Neural progenitor cell (in vitro differentiated cells): ENCODE measurements at regions not wholly inside any gene's neighbourhood (a gene's known extent, or its start where the extent isn't known, plus 50 kb on each side); places are given as distances from the start of the nearest gene placed in this dataset.

Source experiments
- DNase-seq: peaks from one replicate; pipeline ENCODE4 v3.0.0-alpha.2; 2016; ENCODE audit warnings: low spot score
- H2AFZ ChIP-seq: fragments of 200-600 bp; sonication (generic); replicated peaks from 2 replicates; pipeline ENCODE4 v1.6.1; 2016; ENCODE audit warnings: antibody characterized with exemption
- H3F3A ChIP-seq: fragments of 200-600 bp; sonication (generic); 2 replicates; pipeline ENCODE4 v1.6.1; 2016; ENCODE audit warnings: antibody characterized with exemption, low read depth
- H3K27ac ChIP-seq: fragments of 200-600 bp; sonication (generic); 2 replicates; pipeline ENCODE4 v1.5.1; 2016; ENCODE audit warnings: mild to moderate bottlenecking
- H3K27me3 ChIP-seq: fragments of 200-600 bp; sonication (generic); 2 replicates; pipeline ENCODE4 v1.6.1; 2016; ENCODE audit warnings: mild to moderate bottlenecking, moderate library complexity
- H3K36me3 ChIP-seq: fragments of 200-600 bp; sonication (generic); 2 replicates; pipeline ENCODE4 v1.5.1; 2016
- H3K4me1 ChIP-seq: fragments of 200-600 bp; sonication (generic); 2 replicates; pipeline ENCODE4 v1.6.1; 2016; ENCODE audit warnings: mixed run types
- H3K4me2 ChIP-seq: fragments of 200-600 bp; sonication (generic); 2 replicates; pipeline ENCODE4 v1.6.1; 2016
- H3K4me3 ChIP-seq: fragments of 200-600 bp; sonication (generic); 2 replicates; pipeline ENCODE4 v1.5.1; 2016
- H3K79me2 ChIP-seq: fragments of 200-600 bp; sonication (generic); 2 replicates; pipeline ENCODE4 v1.6.1; 2016; ENCODE audit warnings: low read depth
- H3K9ac ChIP-seq: fragments of 200-600 bp; sonication (generic); 2 replicates; pipeline ENCODE4 v1.6.1; 2016
- H3K9me3 ChIP-seq: fragments of 200-600 bp; sonication (generic); 2 replicates; pipeline ENCODE4 v1.5.1; 2016; ENCODE audit warnings: low read depth
- H4K20me1 ChIP-seq: fragments of 200-600 bp; sonication (generic); 2 replicates; pipeline ENCODE4 v1.6.1; 2016; ENCODE audit warnings: low read depth
- H3K27ac Mint-ChIP-seq: 3 replicates; pipeline ENCODE4 v1.8.0; 2021; ENCODE audit warnings: mixed read lengths
- H3K27me3 Mint-ChIP-seq: 2 replicates; pipeline ENCODE4 v1.8.0; 2022; ENCODE audit warnings: low read depth, mild to moderate bottlenecking, inconsistent platforms, moderate library complexity, mixed read lengths; ENCODE audit not compliant: insufficient read depth
- H3K36me3 Mint-ChIP-seq: 3 replicates; pipeline ENCODE4 v1.8.0; 2021; ENCODE audit warnings: mixed read lengths
- H3K4me1 Mint-ChIP-seq: 3 replicates; pipeline ENCODE4 v1.8.0; 2021; ENCODE audit warnings: mixed read lengths
- H3K4me3 Mint-ChIP-seq: 3 replicates; pipeline ENCODE4 v1.8.0; 2021; ENCODE audit warnings: mild to moderate bottlenecking, moderate library complexity, mixed read lengths
- H3K9me3 Mint-ChIP-seq: 3 replicates; pipeline ENCODE4 v1.8.0; 2020; ENCODE audit warnings: mixed read lengths
- CTCF ChIP-seq: fragments of 200-600 bp; sonication (generic); IDR thresholded peaks from 2 replicates; pipeline ENCODE4 v1.5.1; 2017; ENCODE audit warnings: antibody characterized with exemption, mild to moderate bottlenecking
- EZH2 ChIP-seq: fragments of 200-600 bp; sonication (generic); IDR thresholded peaks from 2 replicates; pipeline ENCODE4 v1.6.1; 2017; ENCODE audit warnings: antibody characterized with exemption, mild to moderate bottlenecking, moderate library complexity
- EZH2phosphoT487 ChIP-seq: fragments of 200-600 bp; sonication (generic); IDR thresholded peaks from 2 replicates; pipeline ENCODE4 v1.6.1; 2017; ENCODE audit warnings: antibody characterized with exemption

DNA sequence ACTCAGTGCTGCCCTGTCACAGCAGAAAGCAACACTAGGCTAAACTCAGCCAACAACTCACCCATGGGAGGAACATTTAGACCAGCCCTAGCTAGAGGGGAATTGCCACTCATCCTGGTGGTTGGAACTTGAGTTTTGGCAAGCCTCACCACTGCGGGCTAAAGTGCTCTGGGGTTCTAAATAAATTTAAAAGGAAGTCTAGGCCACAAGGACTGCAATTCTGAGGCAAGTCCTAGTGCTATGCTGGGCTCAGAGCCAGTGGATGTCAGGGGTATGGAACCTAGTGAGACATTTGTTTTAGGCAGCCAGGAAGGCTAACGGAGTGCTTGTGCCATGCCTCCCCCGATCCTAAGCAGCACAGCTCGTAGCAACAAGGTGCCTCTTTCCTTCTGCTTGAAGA lies 78.0 kb downstream of the RGS13 start:
- Histone ChIP-seq H3K9me3 (no peaks in the 10 kb centered on the region), H3K4me1 (peaks cover 11% of the 10 kb centered on the region), H3K36me3 (no peaks in the 10 kb centered on the region), H3K27ac (no peak overlapping the region), H2AFZ (no peak overlapping the region), H4K20me1 (no peaks in the 10 kb centered on the region), H3K4me2 (no peak overlapping the region), H3K9ac (no peak overlapping the region), H3K79me2 (no peaks in the 10 kb centered on the region), H3K4me3 (no peak overlapping the region), H3K27me3 (no peaks in the 10 kb centered on the region), H3F3A (no peaks in the 10 kb centered on the region)
- H3K36me3 Mint-ChIP-seq = no peaks in the 10 kb centered on the region
- no peak overlapping the region for H3K4me3 Mint-ChIP-seq
- TF ChIP-seq CTCF (no peak), EZH2 (no peak), EZH2phosphoT487 (no peak)
- no peaks in the 10 kb centered on the region for H3K27me3 Mint-ChIP-seq
- H3K9me3 Mint-ChIP-seq = peaks cover 3% of the 10 kb centered on the region
- H3K27ac Mint-ChIP-seq = no peak overlapping the region
- H3K4me1 Mint-ChIP-seq = peaks cover 4% of the 10 kb centered on the region
- no peak for DNase-seq

- peaks cover 5% of the 10 kb centered on the region for H3K9me3 Mint-ChIP-seq
- Histone ChIP-seq H2AFZ (no peak overlapping the region), H3F3A (no peaks in the 10 kb centered on the region), H3K9ac (no peak overlapping the region), H3K4me1 (no peaks in the 10 kb centered on the region), H3K79me2 (no peaks in the 10 kb centered on the region), H3K27me3 (no peaks in the 10 kb centered on the region), H3K27ac (no peak overlapping the region), H3K9me3 (no peaks in the 10 kb centered on the region), H3K4me3 (no peak overlapping the region), H4K20me1 (no peaks in the 10 kb centered on the region), H3K36me3 (no peaks in the 10 kb centered on the region), H3K4me2 (no peak overlapping the region)
- DNase-seq = no peak
- H3K4me1 Mint-ChIP-seq = peaks cover 8% of the 10 kb centered on the region
- H3K27me3 Mint-ChIP-seq = no peaks in the 10 kb centered on the region
- H3K36me3 Mint-ChIP-seq = no peaks in the 10 kb centered on the region
- TF ChIP-seq CTCF (no peak), EZH2 (no peak), EZH2phosphoT487 (no peak)
- H3K4me3 Mint-ChIP-seq = no peak overlapping the region
- no peak overlapping the region for H3K27ac Mint-ChIP-seq
Observed at GRCh38 chr1:192724670-192725069, 84.2 kb upstream of the RGS2 start.

- H3K79me2 ChIP-seq = no peaks in the 10 kb centered on the region
- H3K4me1 ChIP-seq = no peaks in the 10 kb centered on the region
- H3K36me3 Mint-ChIP-seq = no peaks in the 10 kb centered on the region
Observed at GRCh38 chr1:192726820-192727504, 81.9 kb upstream of the RGS2 start.

More at GRCh38 chr1:192726820-192727504, 81.9 kb upstream of the RGS2 start:
- Histone ChIP-seq H3K27ac (no peak overlapping the region), H3K9me3 (no peaks in the 10 kb centered on the region), H4K20me1 (no peaks in the 10 kb centered on the region), H3K36me3 (no peaks in the 10 kb centered on the region), H3K27me3 (no peaks in the 10 kb centered on the region), H2AFZ (no peak overlapping the region), H3K4me2 (no peak overlapping the region), H3F3A (no peaks in the 10 kb centered on the region), H3K9ac (no peak overlapping the region), H3K4me3 (no peak overlapping the region)
- no peak overlapping the region for H3K4me3 Mint-ChIP-seq
- no peak for DNase-seq
- H3K4me1 Mint-ChIP-seq = peaks cover 9% of the 10 kb centered on the region
- H3K27ac Mint-ChIP-seq = no peak overlapping the region
- H3K9me3 Mint-ChIP-seq = peaks cover 2% of the 10 kb centered on the region
- H3K27me3 Mint-ChIP-seq = no peaks in the 10 kb centered on the region
- TF ChIP-seq EZH2phosphoT487 (no peak), CTCF (no peak), EZH2 (no peak)
